Ecto neural progenitor cell (in vitro differentiated cells): ENCODE measurements at regions not wholly inside any gene's neighbourhood (a gene's known extent, or its start where the extent isn't known, plus 50 kb on each side); places are given as distances from the start of the nearest gene placed in this dataset.
"Not testable (repeated sequence)": the region's sequence is repeated elsewhere in the genome, so short reads cannot be mapped to it uniquely, and the experiment has no call there.

Experiments used
- DNase-seq: peaks from one replicate; pipeline ENCODE4 v3.0.0-alpha.2; 2018; ENCODE audit warnings: low spot score

- no peak for DNase-seq
Measured at GRCh38 chr3:84245789-84246188, 713.0 kb upstream of the CADM2 start.

- DNase-seq, result no peak
Measured at GRCh38 chr3:84260596-84260995, 698.2 kb upstream of the CADM2 start.

GRCh38 chr3:84265768-84266167 lies 693.0 kb upstream of the CADM2 start:
- no peak for DNase-seq

- no peak for DNase-seq
Measured at GRCh38 chr3:84275532-84275931, 683.3 kb upstream of the CADM2 start.

GRCh38 chr3:84277562-84278224 lies 681.1 kb upstream of the CADM2 start:
- no peak for DNase-seq

- DNase-seq, result no peak
Measured at GRCh38 chr3:84292128-84292527, 666.7 kb upstream of the CADM2 start.

- DNase-seq, result no peak
Measured at GRCh38 chr3:84299329-84299728, 659.5 kb upstream of the CADM2 start.

- DNase-seq, result no peak
Measured at GRCh38 chr3:84304214-84304613, 654.6 kb upstream of the CADM2 start.

- DNase-seq, result no peak
Measured at GRCh38 chr3:84307339-84307738, 651.5 kb upstream of the CADM2 start.

- no peak for DNase-seq
Measured at GRCh38 chr3:84308379-84308778, 650.4 kb upstream of the CADM2 start.

GRCh38 chr3:84318273-84318809 lies 640.4 kb upstream of the CADM2 start:
- no peak for DNase-seq

GRCh38 chr3:84365563-84366278 lies 593.1 kb upstream of the CADM2 start:
- not testable (repeated sequence) for DNase-seq
